Cardiac fibroblast (primary cell): ENCODE measurements at regions not wholly inside any gene's neighbourhood (a gene's known extent, or its start where the extent isn't known, plus 50 kb on each side); places are given as distances from the start of the nearest gene placed in this dataset.

Experiments used
- DNase-seq, 2 donors: peaks; one replicate each; pipeline versions ENCODE4 v3.0.0 to v3.0.0-alpha.2; 2010; ENCODE audit warnings: low read depth in 2 of 2
- H3K4me3 ChIP-seq, 2 donors: replicated peaks in 1 of 2; 1 replicate in 1 of 2; 2 replicates in 1 of 2; pipeline ENCODE4 v1.5.1; 2011; ENCODE audit warnings: low read depth in 2 of 2, low read length in 2 of 2, mild to moderate bottlenecking in 2 of 2, moderate library complexity in 1 of 2
- TF ChIP-seq, protein P1 (sequence below): IDR thresholded peaks from one replicate; pipeline ENCODE4 v1.5.1; 2011; ENCODE audit warnings: low read depth, mild to moderate bottlenecking, low read length, inconsistent platforms

- no peak for DNase-seq
- TF ChIP-seq, protein P1, sequence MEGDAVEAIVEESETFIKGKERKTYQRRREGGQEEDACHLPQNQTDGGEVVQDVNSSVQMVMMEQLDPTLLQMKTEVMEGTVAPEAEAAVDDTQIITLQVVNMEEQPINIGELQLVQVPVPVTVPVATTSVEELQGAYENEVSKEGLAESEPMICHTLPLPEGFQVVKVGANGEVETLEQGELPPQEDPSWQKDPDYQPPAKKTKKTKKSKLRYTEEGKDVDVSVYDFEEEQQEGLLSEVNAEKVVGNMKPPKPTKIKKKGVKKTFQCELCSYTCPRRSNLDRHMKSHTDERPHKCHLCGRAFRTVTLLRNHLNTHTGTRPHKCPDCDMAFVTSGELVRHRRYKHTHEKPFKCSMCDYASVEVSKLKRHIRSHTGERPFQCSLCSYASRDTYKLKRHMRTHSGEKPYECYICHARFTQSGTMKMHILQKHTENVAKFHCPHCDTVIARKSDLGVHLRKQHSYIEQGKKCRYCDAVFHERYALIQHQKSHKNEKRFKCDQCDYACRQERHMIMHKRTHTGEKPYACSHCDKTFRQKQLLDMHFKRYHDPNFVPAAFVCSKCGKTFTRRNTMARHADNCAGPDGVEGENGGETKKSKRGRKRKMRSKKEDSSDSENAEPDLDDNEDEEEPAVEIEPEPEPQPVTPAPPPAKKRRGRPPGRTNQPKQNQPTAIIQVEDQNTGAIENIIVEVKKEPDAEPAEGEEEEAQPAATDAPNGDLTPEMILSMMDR, result no peak
- no peak overlapping the region for H3K4me3 ChIP-seq
Measured at GRCh38 chr4:114034189-114034588, 54.7 kb upstream of the ARSJ start.

DNA sequence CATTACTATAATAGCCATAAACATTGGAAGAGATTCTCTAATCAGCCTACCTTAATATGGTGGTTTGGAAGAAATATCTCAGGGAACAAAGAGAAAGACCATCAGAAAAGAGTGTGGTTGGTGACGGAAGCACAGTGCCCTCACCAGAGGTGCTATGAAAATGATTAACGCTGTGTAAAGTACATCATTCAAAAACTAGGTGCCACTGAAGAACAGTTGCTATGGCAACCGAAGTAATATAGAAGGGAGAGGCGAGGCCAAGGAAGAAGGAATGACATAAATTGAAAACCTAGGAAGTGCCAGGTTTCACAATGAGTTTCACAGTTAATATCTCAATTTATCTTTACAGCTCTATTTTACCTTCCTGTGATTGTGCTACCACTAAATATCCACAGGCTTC, 57.0 kb upstream of the ARSJ start:
- no peak overlapping the region for H3K4me3 ChIP-seq
- TF ChIP-seq, protein P1, result no peak
- no peak for DNase-seq

GRCh38 chr4:114036864-114037263, 57.4 kb upstream of the ARSJ start:
- TF ChIP-seq, protein P1, result no peak
- no peak for DNase-seq
- no peak overlapping the region for H3K4me3 ChIP-seq

DNA sequence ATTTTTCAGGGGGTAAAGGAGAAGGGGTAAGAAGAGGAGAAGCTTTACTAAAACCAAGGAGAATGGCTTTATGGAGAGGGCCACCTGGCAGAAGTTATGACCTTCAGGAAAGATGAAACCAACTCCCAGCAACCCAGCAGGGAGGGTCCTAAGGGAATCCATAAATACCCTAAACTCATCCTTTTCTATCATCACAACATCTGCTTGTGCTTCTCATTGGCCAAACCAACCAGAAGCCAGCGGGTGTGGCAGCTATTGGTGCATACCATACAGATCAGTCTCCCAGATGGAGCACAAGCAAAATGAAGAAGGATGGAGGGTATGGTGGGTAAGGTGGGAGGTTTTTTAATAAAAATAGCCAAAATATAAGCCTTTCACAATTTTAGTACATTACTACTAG, 58.5 kb upstream of the ARSJ start:
- TF ChIP-seq, protein P1, result no peak
- no peak overlapping the region for H3K4me3 ChIP-seq
- DNase-seq, result no peak

DNA sequence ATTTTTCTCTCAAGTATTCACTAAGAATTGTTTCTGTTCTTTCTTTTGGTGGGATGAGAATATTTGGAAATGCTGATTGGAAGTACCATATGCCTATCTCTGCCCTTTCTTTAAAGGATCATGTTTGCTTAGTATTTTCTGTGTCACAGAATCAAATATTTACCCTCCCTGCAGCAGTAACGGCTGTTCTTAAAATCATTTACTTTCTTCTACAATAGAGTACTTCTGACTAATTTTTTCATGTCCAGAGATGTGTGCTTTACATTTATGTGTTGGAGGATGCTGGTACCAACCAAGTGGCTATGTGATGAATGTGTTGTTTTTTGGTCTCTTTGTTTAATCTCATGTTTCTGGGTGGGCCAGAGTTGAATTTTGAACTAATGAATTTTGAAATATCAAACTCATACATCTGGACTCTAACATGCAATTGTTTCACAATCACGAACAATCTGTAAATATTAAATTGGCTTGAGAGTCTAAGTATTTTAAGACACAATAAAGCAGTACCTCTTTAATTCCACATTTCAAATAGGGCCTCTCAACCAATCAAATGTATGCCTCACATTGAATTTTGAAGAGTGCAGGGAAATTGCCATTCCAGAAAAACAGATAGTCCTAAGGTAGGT, 59.4 kb upstream of the ARSJ start:
- TF ChIP-seq, protein P1, result no peak
- H3K4me3 ChIP-seq, result no peak overlapping the region
- no peak for DNase-seq

GRCh38 chr4:114040319-114041116, 61.1 kb upstream of the ARSJ start:
- TF ChIP-seq, protein P1, result no peak
- no peak for DNase-seq
- H3K4me3 ChIP-seq, result no peak overlapping the region
